GM13976 (cell line): ENCODE measurements at regions not wholly inside any gene's neighbourhood (a gene's known extent, or its start where the extent isn't known, plus 50 kb on each side); places are given as distances from the start of the nearest gene placed in this dataset.

Experiments
- DNase-seq: peaks from one replicate; pipeline ENCODE4 v3.0.0; 2012; ENCODE audit warnings: low spot score
- CTCF ChIP-seq: IDR thresholded peaks from 2 replicates; pipeline ENCODE4 v1.5.1; 2012; ENCODE audit warnings: borderline replicate concordance, mild to moderate bottlenecking; ENCODE audit not compliant: insufficient read depth; ENCODE audit errors: extremely low read depth, missing control alignments, control extremely low read depth
- in situ Hi-C: fragments of 300-500 bp; cut with MboI; formaldehyde crosslinking; loops from one replicate; pipeline ENCODE4 v1.12.0; 2022; ENCODE audit warnings: low sequenced_read_pairs, mixed read lengths, inconsistent platforms; ENCODE audit not compliant: unreplicated experiment

GRCh38 chr4:133483600-133484246 is 334.6 kb downstream of the PCDH10 start:
- no peak for DNase-seq
- TF ChIP-seq CTCF: no peak
- in situ Hi-C loops: no loop called here

- in situ Hi-C loops: no loop called here
- DNase-seq: no peak
- TF ChIP-seq CTCF: no peak
These were observed 327.0 kb downstream of the PCDH10 start for GRCh38 chr4:133476063-133476462.

- TF ChIP-seq CTCF: no peak
- in situ Hi-C loops: no loop called here
These were observed 325.4 kb downstream of the PCDH10 start for GRCh38 chr4:133474501-133474900.

GRCh38 chr4:133472244-133472643 is 323.1 kb downstream of the PCDH10 start:
- no peak for DNase-seq
- in situ Hi-C loops: no loop called here
- TF ChIP-seq CTCF: no peak

More at GRCh38 chr4:133474501-133474900, 325.4 kb downstream of the PCDH10 start:
- DNase-seq: no peak

GRCh38 chr4:133467290-133467947 is 318.3 kb downstream of the PCDH10 start:
- in situ Hi-C loops: no loop called here
- TF ChIP-seq CTCF: no peak
- no peak for DNase-seq

- no peak for TF ChIP-seq CTCF
- in situ Hi-C loops: no loop called here
- DNase-seq: no peak
These were observed 315.9 kb downstream of the PCDH10 start for GRCh38 chr4:133465022-133465421.

GRCh38 chr4:133464311-133464710 is 315.2 kb downstream of the PCDH10 start:
- in situ Hi-C loops: no loop called here
- TF ChIP-seq CTCF: no peak
- no peak for DNase-seq
